ENCODE measurements at regions not wholly inside any gene's neighbourhood (a gene's known extent, or its start where the extent isn't known, plus 50 kb on each side); places are given as distances from the start of the nearest gene placed in this dataset.

DNA sequence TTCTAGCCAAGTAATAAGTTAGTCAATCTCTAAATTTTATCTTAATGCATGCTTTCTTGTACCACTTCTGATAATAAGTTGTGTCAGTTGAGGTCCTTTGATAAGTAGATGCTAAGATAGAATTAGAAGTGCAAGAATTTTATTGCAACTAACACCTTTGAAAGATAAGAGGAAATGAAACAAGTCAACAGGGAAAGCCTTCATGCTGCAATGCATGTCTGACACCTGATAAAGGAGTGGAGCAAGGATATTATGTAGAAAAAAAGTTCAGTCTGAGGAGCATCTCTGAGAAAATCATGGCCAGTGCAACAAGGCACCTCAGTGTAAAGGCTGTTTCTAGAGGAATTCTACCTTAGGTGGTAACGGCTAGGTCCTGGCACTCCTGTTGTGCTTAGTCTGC lies 210.7 kb upstream of the PPP1R2C start:
- Histone ChIP-seq H3K79me1 (replicated peaks; ENCODE audit: low read length, poor library complexity, severe bottlenecking) (no peaks in the 10 kb centered on the region), H2AFZ (ENCODE audit: low read depth, low read length) (no peak overlapping the region), H3K4me3 (ENCODE audit: insufficient read depth in 1 of 2, low read depth in 1 of 2, low read length in 2 of 2) (no peak overlapping the region), H3K27me3 (ENCODE audit: control insufficient read depth in 1 of 2, insufficient read depth in 1 of 2, low read length in 2 of 2) (no peaks in the 10 kb centered on the region), H2BK5ac (ENCODE audit: low read depth, low read length, poor library complexity, severe bottlenecking) (no peak overlapping the region), H3K36me3 (ENCODE audit: control insufficient read depth in 1 of 2, insufficient read depth in 2 of 2, low read depth in 1 of 2, low read length in 2 of 2) (no peaks in the 10 kb centered on the region), H2BK120ac (ENCODE audit: low read depth, low read length) (no peak overlapping the region), H2BK15ac (ENCODE audit: low read depth, poor library complexity, severe bottlenecking) (no peak overlapping the region), H3K4me1 (ENCODE audit: control insufficient read depth, insufficient read depth, low read depth, low read length) (no peaks in the 10 kb centered on the region), H3K18ac (ENCODE audit: low read depth in 1 of 2, low read length in 2 of 2) (no peak overlapping the region), H2AK5ac (ENCODE audit: low read length, severe bottlenecking) (no peak overlapping the region), H3K4ac (ENCODE audit: low read depth in 1 of 2, low read length in 2 of 2) (no peak overlapping the region), H4K8ac (ENCODE audit: low read length) (no peak overlapping the region), H3K23ac (ENCODE audit: low read length in 2 of 2) (no peak overlapping the region), H3K9me3 (ENCODE audit: control insufficient read depth, low read length) (no peaks in the 10 kb centered on the region), H3K27ac (ENCODE audit: low read length, poor library complexity, severe bottlenecking) (no peak overlapping the region), H3K9ac (ENCODE audit: low read length) (no peak overlapping the region), H3K4me2 (ENCODE audit: low read length, poor library complexity, severe bottlenecking) (no peak overlapping the region), H3K14ac (ENCODE audit: low read length in 2 of 2) (no peak overlapping the region), H4K91ac (ENCODE audit: low read length) (no peak overlapping the region), H2BK12ac (ENCODE audit: low read length in 2 of 2) (no peak overlapping the region)
- no peak for DNase-seq
- 92% methylated on average over 1 of the region's 1 CpG for WGBS

DNA sequence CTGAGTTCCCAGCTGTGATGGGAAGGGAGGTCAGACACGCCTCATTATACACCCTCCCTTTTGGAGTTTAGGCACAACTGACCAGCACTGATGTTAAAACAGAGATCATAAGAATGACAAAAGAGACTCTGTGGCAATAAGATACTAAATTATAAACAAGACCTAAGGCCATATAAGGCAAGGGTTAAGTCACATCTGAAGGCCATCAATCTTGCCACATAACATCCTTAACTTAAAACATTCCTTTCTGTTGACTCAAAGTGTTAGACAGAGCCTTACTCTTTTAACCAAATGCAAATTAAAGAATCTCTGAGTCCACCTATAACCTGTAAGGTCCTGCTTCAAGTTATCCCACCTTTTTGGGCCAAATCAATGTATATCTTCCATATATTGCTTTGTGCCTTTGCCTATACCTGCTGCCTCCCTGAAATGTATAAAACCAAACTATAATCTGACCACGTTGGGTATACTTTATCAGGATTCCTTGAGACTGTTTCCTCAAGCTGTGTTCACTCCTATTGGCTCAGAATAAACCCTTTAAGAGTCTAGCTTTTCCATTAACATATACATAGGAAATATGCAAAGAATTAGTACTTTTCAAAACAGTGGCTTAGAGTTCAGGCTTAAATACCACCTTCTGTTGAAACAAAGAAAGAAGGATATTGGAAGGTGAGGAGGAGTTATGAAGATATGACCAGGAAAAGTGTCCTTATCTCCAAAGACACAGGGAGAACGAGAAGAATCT lies 214.4 kb upstream of the PPP1R2C start:
- H2AK5ac ChIP-seq (ENCODE audit: low read length, severe bottlenecking): no peak overlapping the region

DNA sequence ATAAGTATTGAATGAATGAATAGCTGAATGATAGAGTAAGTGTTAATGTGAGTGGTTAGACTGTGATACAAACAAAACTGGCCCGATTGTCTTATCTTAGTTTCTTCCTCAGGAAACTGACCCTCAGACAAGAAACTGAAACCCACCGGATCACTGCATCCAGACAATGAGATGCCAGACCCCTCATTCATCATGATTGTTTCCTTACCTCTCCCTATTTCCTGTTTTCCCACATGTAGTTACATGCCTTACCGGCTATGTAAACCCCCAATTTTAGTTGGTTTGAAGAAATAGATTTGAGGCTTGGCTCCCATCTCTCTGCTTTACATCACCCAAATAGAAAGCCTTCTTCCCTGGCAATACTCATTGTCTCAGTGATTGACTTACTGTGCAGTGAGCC lies 218.9 kb upstream of the PPP1R2C start:
- Histone ChIP-seq H3K4me2 (ENCODE audit: low read length, poor library complexity, severe bottlenecking) (no peak overlapping the region), H3K79me1 (replicated peaks; ENCODE audit: low read length, poor library complexity, severe bottlenecking) (no peaks in the 10 kb centered on the region)
- 0% methylated on average over 2 of the region's 3 CpGs for WGBS

More for the DNA sequence above, 214.4 kb upstream of the PPP1R2C start:
- Histone ChIP-seq H3K4me2 (ENCODE audit: low read length, poor library complexity, severe bottlenecking) (no peak overlapping the region), H3K4me1 (ENCODE audit: control insufficient read depth, insufficient read depth, low read depth, low read length) (no peaks in the 10 kb centered on the region), H3K27me3 (ENCODE audit: control insufficient read depth in 1 of 2, insufficient read depth in 1 of 2, low read length in 2 of 2) (no peaks in the 10 kb centered on the region), H3K36me3 (ENCODE audit: control insufficient read depth in 1 of 2, insufficient read depth in 2 of 2, low read depth in 1 of 2, low read length in 2 of 2) (no peaks in the 10 kb centered on the region), H2BK5ac (ENCODE audit: low read depth, low read length, poor library complexity, severe bottlenecking) (peak overlapping the region; percentile 66), H3K27ac (ENCODE audit: low read length, poor library complexity, severe bottlenecking) (peak overlapping the region; percentile 74), H2AFZ (ENCODE audit: low read depth, low read length) (no peak overlapping the region), H4K91ac (ENCODE audit: low read length) (no peak overlapping the region), H3K9me3 (ENCODE audit: control insufficient read depth, low read length) (no peaks in the 10 kb centered on the region), H2BK12ac (ENCODE audit: low read length in 2 of 2) (no peak overlapping the region), H4K8ac (ENCODE audit: low read length) (no peak overlapping the region), H2BK15ac (ENCODE audit: low read depth, poor library complexity, severe bottlenecking) (no peak overlapping the region), H3K4ac (ENCODE audit: low read depth in 1 of 2, low read length in 2 of 2) (no peak overlapping the region), H3K18ac (ENCODE audit: low read depth in 1 of 2, low read length in 2 of 2) (no peak overlapping the region), H3K4me3 (ENCODE audit: insufficient read depth in 1 of 2, low read depth in 1 of 2, low read length in 2 of 2) (no peak overlapping the region), H3K79me1 (replicated peaks; ENCODE audit: low read length, poor library complexity, severe bottlenecking) (no peaks in the 10 kb centered on the region), H3K14ac (ENCODE audit: low read length in 2 of 2) (no peak overlapping the region), H2BK120ac (ENCODE audit: low read depth, low read length) (no peak overlapping the region), H3K9ac (ENCODE audit: low read length) (no peak overlapping the region), H3K23ac (ENCODE audit: low read length in 2 of 2) (no peak overlapping the region)
- peak; percentile 39 for DNase-seq
- 8% methylated on average over 2 of the region's 3 CpGs for WGBS

DNA sequence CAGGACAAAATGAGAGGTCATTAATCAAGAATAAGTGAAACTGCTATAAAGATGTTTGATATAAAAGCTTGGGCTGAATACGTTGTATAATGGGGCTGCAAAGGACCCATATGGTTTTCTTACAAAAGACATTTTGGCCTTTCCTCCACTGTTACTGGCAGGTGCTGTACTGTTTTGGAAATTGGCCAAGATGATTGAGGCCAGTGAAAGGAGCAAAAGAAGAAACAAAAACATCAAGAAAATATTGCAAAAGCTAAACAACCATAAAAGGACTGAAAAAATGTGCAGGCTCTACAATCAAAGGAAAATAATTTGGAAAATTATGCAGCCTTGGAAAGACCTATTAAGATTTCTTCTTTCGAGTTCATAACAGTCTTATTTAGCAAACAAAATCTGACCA lies 222.2 kb upstream of the PPP1R2C start:
- H2BK15ac ChIP-seq (ENCODE audit: low read depth, poor library complexity, severe bottlenecking): no peak overlapping the region
- H2BK12ac ChIP-seq (ENCODE audit: low read length in 2 of 2): no peak overlapping the region
- no peak overlapping the region for H2AFZ ChIP-seq (ENCODE audit: low read depth, low read length)
- no peaks in the 10 kb centered on the region for H3K27me3 ChIP-seq (ENCODE audit: control insufficient read depth in 1 of 2, insufficient read depth in 1 of 2, low read length in 2 of 2)
- H3K18ac ChIP-seq (ENCODE audit: low read depth in 1 of 2, low read length in 2 of 2): no peak overlapping the region
- no peaks in the 10 kb centered on the region for H3K36me3 ChIP-seq (ENCODE audit: control insufficient read depth in 1 of 2, insufficient read depth in 2 of 2, low read depth in 1 of 2, low read length in 2 of 2)
- H3K4me3 ChIP-seq (ENCODE audit: insufficient read depth in 1 of 2, low read depth in 1 of 2, low read length in 2 of 2): no peak overlapping the region
- WGBS: 90% methylated on average over 1 of the region's 2 CpGs
- no peak overlapping the region for H3K23ac ChIP-seq (ENCODE audit: low read length in 2 of 2)
- no peak overlapping the region for H3K9ac ChIP-seq (ENCODE audit: low read length)
- H3K27ac ChIP-seq (ENCODE audit: low read length, poor library complexity, severe bottlenecking): no peak overlapping the region
- H2AK5ac ChIP-seq (ENCODE audit: low read length, severe bottlenecking): no peak overlapping the region
- no peaks in the 10 kb centered on the region for H3K79me1 ChIP-seq (replicated peaks; ENCODE audit: low read length, poor library complexity, severe bottlenecking)
- no peak overlapping the region for H3K14ac ChIP-seq (ENCODE audit: low read length in 2 of 2)
- H3K9me3 ChIP-seq (ENCODE audit: control insufficient read depth, low read length): no peaks in the 10 kb centered on the region
- H4K8ac ChIP-seq (ENCODE audit: low read length): no peak overlapping the region
- no peaks in the 10 kb centered on the region for H3K4me1 ChIP-seq (ENCODE audit: control insufficient read depth, insufficient read depth, low read depth, low read length)
- no peak for DNase-seq
- H4K91ac ChIP-seq (ENCODE audit: low read length): no peak overlapping the region
- H3K4me2 ChIP-seq (ENCODE audit: low read length, poor library complexity, severe bottlenecking): no peak overlapping the region
- H3K4ac ChIP-seq (ENCODE audit: low read depth in 1 of 2, low read length in 2 of 2): no peak overlapping the region
- no peak overlapping the region for H2BK120ac ChIP-seq (ENCODE audit: low read depth, low read length)
- no peak overlapping the region for H2BK5ac ChIP-seq (ENCODE audit: low read depth, low read length, poor library complexity, severe bottlenecking)

More for the DNA sequence above, 218.9 kb upstream of the PPP1R2C start:
- no peak overlapping the region for H2BK12ac ChIP-seq (ENCODE audit: low read length in 2 of 2)
- no peak overlapping the region for H3K27ac ChIP-seq (ENCODE audit: low read length, poor library complexity, severe bottlenecking)
- H2AK5ac ChIP-seq (ENCODE audit: low read length, severe bottlenecking): no peak overlapping the region
- no peak overlapping the region for H2BK15ac ChIP-seq (ENCODE audit: low read depth, poor library complexity, severe bottlenecking)
- H3K4ac ChIP-seq (ENCODE audit: low read depth in 1 of 2, low read length in 2 of 2): no peak overlapping the region
- no peak overlapping the region for H3K9ac ChIP-seq (ENCODE audit: low read length)
- no peaks in the 10 kb centered on the region for H3K36me3 ChIP-seq (ENCODE audit: control insufficient read depth in 1 of 2, insufficient read depth in 2 of 2, low read depth in 1 of 2, low read length in 2 of 2)
- H3K27me3 ChIP-seq (ENCODE audit: control insufficient read depth in 1 of 2, insufficient read depth in 1 of 2, low read length in 2 of 2): no peaks in the 10 kb centered on the region
- H4K8ac ChIP-seq (ENCODE audit: low read length): no peak overlapping the region
- no peak overlapping the region for H4K91ac ChIP-seq (ENCODE audit: low read length)
- no peaks in the 10 kb centered on the region for H3K9me3 ChIP-seq (ENCODE audit: control insufficient read depth, low read length)
- no peak overlapping the region for H3K18ac ChIP-seq (ENCODE audit: low read depth in 1 of 2, low read length in 2 of 2)
- no peak overlapping the region for H3K23ac ChIP-seq (ENCODE audit: low read length in 2 of 2)
- no peak overlapping the region for H2BK5ac ChIP-seq (ENCODE audit: low read depth, low read length, poor library complexity, severe bottlenecking)
- no peak overlapping the region for H2AFZ ChIP-seq (ENCODE audit: low read depth, low read length)
- H3K14ac ChIP-seq (ENCODE audit: low read length in 2 of 2): no peak overlapping the region
- no peaks in the 10 kb centered on the region for H3K4me1 ChIP-seq (ENCODE audit: control insufficient read depth, insufficient read depth, low read depth, low read length)
- peak overlapping the region; percentile 5 for H2BK120ac ChIP-seq (ENCODE audit: low read depth, low read length)
- DNase-seq: no peak
- H3K4me3 ChIP-seq (ENCODE audit: insufficient read depth in 1 of 2, low read depth in 1 of 2, low read length in 2 of 2): no peak overlapping the region
